ENCODE measurements at regions not wholly inside any gene's neighbourhood (a gene's known extent, or its start where the extent isn't known, plus 50 kb on each side); places are given as distances from the start of the nearest gene placed in this dataset.

GRCh38 chr5:54366707-54367106 lies 56.3 kb upstream of the ARL15 start:
- DNase-seq: no peak

GRCh38 chr5:54363669-54364068 lies 53.3 kb upstream of the ARL15 start:
- no peak for DNase-seq

GRCh38 chr5:54362992-54363625 lies 52.7 kb upstream of the ARL15 start:
- DNase-seq: no peak

GRCh38 chr5:54362434-54362833 lies 52.1 kb upstream of the ARL15 start:
- DNase-seq: no peak

- DNase-seq: no peak
Observed at GRCh38 chr5:54361691-54362411, 51.5 kb upstream of the ARL15 start.

- DNase-seq: no peak
Observed at GRCh38 chr5:54360925-54361662, 50.7 kb upstream of the ARL15 start.

Measured in NCI-H510A (cell line).